ENCODE measurements at regions not wholly inside any gene's neighbourhood (a gene's known extent, or its start where the extent isn't known, plus 50 kb on each side); places are given as distances from the start of the nearest gene placed in this dataset.
A peak's percentile ranks its signal among the peaks of the same experiment; 100 is the strongest.
"Not testable (repeated sequence)": the region's sequence is repeated elsewhere in the genome, so short reads cannot be mapped to it uniquely, and the experiment has no call there.

DNA sequence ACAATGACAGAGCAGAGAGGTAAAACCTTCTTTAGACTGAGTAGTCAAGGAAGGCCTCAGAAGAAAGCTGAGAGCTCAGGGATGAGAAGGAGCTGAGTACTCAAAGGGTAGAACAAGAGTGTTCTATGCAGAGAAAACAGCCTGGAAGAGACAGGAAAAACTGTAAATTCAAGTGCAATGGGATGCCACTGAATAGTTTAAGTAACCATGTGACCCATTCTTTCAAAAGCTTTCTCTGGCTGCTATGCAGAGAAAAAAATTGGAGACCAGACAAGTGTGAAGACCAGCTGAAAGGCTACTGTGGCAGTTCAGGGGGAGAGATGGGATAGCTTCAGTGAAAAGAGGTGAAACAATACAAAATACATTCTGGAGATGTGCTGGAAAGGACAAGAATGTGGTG is 61.3 kb upstream of the RNF38 start:
- Mint-ChIP-seq H3K36me3 (ENCODE audit: low read depth) (peaks cover 38% of the 10 kb centered on the region), H3K27me3 (ENCODE audit: low read depth) (no peaks in the 10 kb centered on the region), H3K27ac (no peak overlapping the region), H3K4me1 (ENCODE audit: low read depth) (peaks cover 64% of the 10 kb centered on the region), H3K4me3 (no peak overlapping the region), H3K9me3 (ENCODE audit: insufficient read depth) (no peaks in the 10 kb centered on the region)
- DNase-seq (no peak), ATAC-seq (no peak)
- CTCF ChIA-PET: interaction anchor here (1.6 kb wide), 1 partner anchor 24 kb away, joined by 3 read pairs; no protein-coding TSS in a partner anchor
- POLR2A ChIA-PET: no interaction called here

DNA sequence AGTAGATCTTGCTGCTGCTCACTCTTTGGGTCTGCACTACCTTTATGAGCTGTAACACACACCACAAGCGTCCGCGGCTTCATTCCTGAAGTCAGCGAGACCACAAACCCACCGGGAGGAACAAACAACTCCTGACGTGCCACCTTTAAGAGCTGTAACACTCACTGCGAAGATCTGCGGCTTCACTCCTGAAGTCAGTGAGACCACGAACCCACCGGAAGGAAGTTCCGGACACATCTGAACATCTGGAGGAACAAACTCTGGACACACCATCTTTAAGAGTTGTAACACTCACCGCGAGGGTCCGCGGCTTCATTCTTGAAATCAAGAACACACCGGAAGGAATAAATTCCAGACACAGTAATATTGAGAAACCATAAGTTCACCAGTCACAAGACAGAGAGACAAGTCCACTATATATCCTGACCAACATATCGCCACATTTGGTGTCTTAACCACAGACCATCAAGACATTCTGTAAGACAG is 58.4 kb upstream of the RNF38 start:
- Mint-ChIP-seq H3K27ac (peak overlapping the region; percentile 86), H3K36me3 (ENCODE audit: low read depth) (peaks cover 35% of the 10 kb centered on the region), H3K4me1 (ENCODE audit: low read depth) (peaks cover 63% of the 10 kb centered on the region), H3K4me3 (peak overlapping the region; percentile 62)
- not testable (repeated sequence) for H3K27me3 Mint-ChIP-seq (ENCODE audit: low read depth); H3K9me3 Mint-ChIP-seq (ENCODE audit: insufficient read depth)
- DNase-seq (peak; percentile 88), ATAC-seq (peak; percentile 73)
- CTCF ChIA-PET: interaction anchor here (1.0 to 4.4 kb wide), 8 partner anchors 8 to 98 kb away, joined by 3 to 29 read pairs (median 6); no protein-coding TSS in a partner anchor
- POLR2A ChIA-PET: interaction anchor here (0.6 to 4.3 kb wide), 9 partner anchors 12 to 253 kb away, joined by 3 to 39 read pairs (median 3); partner anchors contain the start of gene RNF38

DNA sequence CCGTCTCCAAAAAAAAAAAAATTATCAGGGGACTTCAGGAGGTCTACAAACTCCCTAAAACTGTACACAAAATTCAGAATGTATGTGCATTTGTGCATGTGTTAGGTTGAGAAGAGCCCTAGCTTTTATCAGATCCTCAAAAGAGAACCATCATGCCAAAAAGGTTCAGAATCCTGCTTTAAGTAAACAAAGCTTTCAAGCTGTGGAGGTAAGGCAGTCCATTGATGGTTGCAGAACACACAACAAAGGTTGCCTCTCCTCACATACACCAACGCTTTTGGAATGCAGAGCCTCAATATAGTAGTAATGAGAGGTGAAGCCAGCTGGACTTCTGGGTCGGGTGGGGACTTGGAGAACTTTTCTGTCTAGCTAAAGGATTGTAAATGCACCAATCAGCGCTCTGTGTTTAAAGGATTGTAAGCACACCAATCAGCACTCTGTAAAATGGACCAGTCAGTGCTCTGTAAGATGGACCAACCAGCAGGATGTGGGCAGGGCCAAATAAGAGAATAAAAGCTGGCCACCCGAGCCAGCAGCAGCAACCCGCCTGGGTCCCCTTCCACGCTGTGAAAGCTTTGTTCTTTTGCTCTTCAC is 57.9 kb upstream of the RNF38 start:
- ATAC-seq: peak; percentile 22
- H3K27ac Mint-ChIP-seq: peak overlapping the region; percentile 86
- ChIA-PET CTCF (interaction anchor here (1.0 to 4.4 kb wide), 8 partner anchors 8 to 98 kb away, joined by 3 to 29 read pairs (median 6); no protein-coding TSS in a partner anchor), POLR2A (interaction anchor here (0.7 to 4.3 kb wide), 8 partner anchors 13 to 252 kb away, joined by 3 to 39 read pairs (median 3); partner anchors contain the start of gene RNF38)
- no peaks in the 10 kb centered on the region for H3K27me3 Mint-ChIP-seq (ENCODE audit: low read depth)
- no peak for DNase-seq
- peak overlapping the region; percentile 62 for H3K4me3 Mint-ChIP-seq
- peaks cover 57% of the 10 kb centered on the region for H3K4me1 Mint-ChIP-seq (ENCODE audit: low read depth)
- H3K36me3 Mint-ChIP-seq (ENCODE audit: low read depth): peaks cover 32% of the 10 kb centered on the region
- H3K9me3 Mint-ChIP-seq (ENCODE audit: insufficient read depth): no peaks in the 10 kb centered on the region

DNA sequence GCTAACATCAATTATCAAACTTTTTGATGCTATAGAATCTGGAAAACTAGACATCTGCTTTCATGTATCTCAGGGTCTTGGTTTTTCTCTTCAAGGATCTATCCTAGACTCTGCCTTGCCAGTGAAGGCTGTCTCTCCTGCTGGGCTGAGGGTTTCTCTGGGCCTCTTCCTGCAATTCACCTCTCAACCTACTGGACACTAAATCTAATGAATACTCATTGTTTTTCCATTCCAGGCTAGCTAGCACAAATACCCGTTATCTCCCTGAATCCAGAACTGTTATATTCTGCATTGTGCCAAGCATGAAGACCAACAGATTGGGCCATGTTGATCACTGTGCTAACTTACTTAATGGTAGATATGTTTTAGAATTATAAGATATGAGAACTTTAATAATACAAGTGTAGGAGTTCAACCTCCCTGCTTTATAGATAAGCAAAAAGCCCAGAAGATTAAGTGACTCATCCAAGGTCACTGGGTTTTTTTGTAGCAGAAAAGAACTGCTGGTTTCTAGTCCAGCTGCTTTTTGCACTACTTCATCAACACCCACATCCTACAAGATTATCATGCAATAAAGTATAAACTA is 56.5 kb upstream of the RNF38 start:
- no peaks in the 10 kb centered on the region for H3K27me3 Mint-ChIP-seq (ENCODE audit: low read depth)
- H3K9me3 Mint-ChIP-seq (ENCODE audit: insufficient read depth): no peaks in the 10 kb centered on the region
- H3K4me3 Mint-ChIP-seq: no peak overlapping the region
- ATAC-seq (no peak), DNase-seq (no peak)
- H3K4me1 Mint-ChIP-seq (ENCODE audit: low read depth): peaks cover 52% of the 10 kb centered on the region
- CTCF ChIA-PET: interaction anchor here (0.8 to 4.4 kb wide), 7 partner anchors 9 to 100 kb away, joined by 3 to 29 read pairs (median 4); no protein-coding TSS in a partner anchor
- POLR2A ChIA-PET: interaction anchor here (4.3 kb wide), 1 partner anchor 31 kb away, joined by 39 read pairs; no protein-coding TSS in a partner anchor
- no peak overlapping the region for H3K27ac Mint-ChIP-seq
- peaks cover 26% of the 10 kb centered on the region for H3K36me3 Mint-ChIP-seq (ENCODE audit: low read depth)

DNA sequence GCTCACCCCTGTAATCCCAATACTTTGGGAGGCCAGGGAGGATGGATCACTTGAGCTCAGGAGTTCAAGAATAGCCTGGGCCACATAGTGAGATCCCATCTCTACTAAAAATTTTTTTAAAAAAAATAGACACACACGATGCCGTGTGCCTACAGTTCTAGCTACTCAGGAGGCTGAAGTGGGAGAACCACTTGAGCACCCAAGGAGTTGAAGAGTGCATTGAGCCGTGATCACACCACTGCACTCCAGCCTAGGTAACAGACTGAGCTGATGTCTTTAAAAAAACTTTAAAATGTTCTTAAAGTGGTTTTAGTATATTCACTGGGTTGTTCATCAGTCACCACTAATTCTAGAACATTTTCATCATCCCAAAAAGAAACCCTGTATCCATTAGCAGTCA is 51.9 kb upstream of the RNF38 start:
- no peak for ATAC-seq
- Mint-ChIP-seq H3K9me3 (ENCODE audit: insufficient read depth) (no peaks in the 10 kb centered on the region), H3K4me1 (ENCODE audit: low read depth) (peaks cover 11% of the 10 kb centered on the region), H3K36me3 (ENCODE audit: low read depth) (peaks cover 10% of the 10 kb centered on the region), H3K27me3 (ENCODE audit: low read depth) (no peaks in the 10 kb centered on the region), H3K27ac (no peak overlapping the region), H3K4me3 (no peak overlapping the region)
- ChIA-PET POLR2A (no interaction called here), CTCF (interaction anchor here (0.8 to 5.1 kb wide), 6 partner anchors 10 to 103 kb away, joined by 3 to 79 read pairs (median 3); no protein-coding TSS in a partner anchor)
- DNase-seq: no peak

GRCh38 chr9:36450110-36450732 is 50.2 kb upstream of the RNF38 start:
- no peaks in the 10 kb centered on the region for H3K9me3 Mint-ChIP-seq (ENCODE audit: insufficient read depth)
- no peak overlapping the region for H3K27ac Mint-ChIP-seq
- peaks cover 9% of the 10 kb centered on the region for H3K36me3 Mint-ChIP-seq (ENCODE audit: low read depth)
- POLR2A ChIA-PET: no interaction called here
- no peak overlapping the region for H3K4me3 Mint-ChIP-seq
- H3K27me3 Mint-ChIP-seq (ENCODE audit: low read depth): no peaks in the 10 kb centered on the region
- DNase-seq (peak; percentile 35), ATAC-seq (no peak)
- CTCF ChIA-PET: interaction anchor here (0.7 to 5.1 kb wide), 28 partner anchors 8 to 105 kb away, joined by 3 to 79 read pairs (median 5); no protein-coding TSS in a partner anchor
- H3K4me1 Mint-ChIP-seq (ENCODE audit: low read depth): peaks cover 6% of the 10 kb centered on the region

Data from activated CD8-positive, alpha-beta T cell treated with anti-CD3 and anti-CD28 coated beads, Interleukin-2, amount 10 ng/mL, durations not matched to agents 7 days and 5 days (primary cell).